ENCODE measurements at regions not wholly inside any gene's neighbourhood (a gene's known extent, or its start where the extent isn't known, plus 50 kb on each side); places are given as distances from the start of the nearest gene placed in this dataset.

DNA sequence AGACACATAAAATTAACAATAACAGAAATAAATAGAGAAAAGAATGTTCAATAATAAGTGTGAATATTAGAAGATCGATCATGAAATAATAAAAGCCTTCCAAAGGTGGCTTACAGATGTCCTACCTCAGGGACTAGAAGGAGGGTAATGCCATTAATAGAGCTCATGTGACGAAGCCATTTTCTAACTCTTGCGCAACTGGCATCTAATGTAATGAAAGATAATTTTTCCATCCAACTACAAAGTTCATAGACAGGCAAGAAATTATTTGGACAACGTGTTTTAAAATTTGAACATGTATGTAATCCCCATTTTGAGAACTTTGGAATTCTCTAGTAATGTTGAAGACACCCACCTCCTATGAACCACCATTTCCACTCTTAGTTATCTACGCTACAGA, 1394.3 kb upstream of the LRRTM3 start:
- Histone ChIP-seq H3K36me3 (no peaks in the 10 kb centered on the region), H3K4me1 (replicated peaks) (no peaks in the 10 kb centered on the region), H3K27ac (no peak overlapping the region), H3K27me3 (replicated peaks; ENCODE audit: insufficient read depth) (no peaks in the 10 kb centered on the region), H3K9me3 (no peaks in the 10 kb centered on the region), H3K4me3 (no peak overlapping the region)
- TF ChIP-seq CTCF (IDR thresholded peaks at IDR 0.05): no peak
- TF ChIP-seq POLR2A (IDR thresholded peaks at IDR 0.05): no peak
- no peak for TF ChIP-seq POLR2AphosphoS5 (IDR thresholded peaks at IDR 0.05)
- DNase-seq (ENCODE audit: low spot score): no peak
- intact Hi-C loops (cut with DNase I): no loop called here
- WGBS: 89% methylated on average over 5 of the region's 5 CpGs

GRCh38 chr10:65534771-65535170, 1391.1 kb upstream of the LRRTM3 start:
- no peak overlapping the region for H3K4me3 ChIP-seq
- intact Hi-C loops (cut with DNase I): no loop called here
- H3K36me3 ChIP-seq: no peaks in the 10 kb centered on the region
- no peaks in the 10 kb centered on the region for H3K9me3 ChIP-seq
- no peak for DNase-seq (ENCODE audit: low spot score)
- H3K4me1 ChIP-seq (replicated peaks): no peaks in the 10 kb centered on the region
- no peak overlapping the region for H3K27ac ChIP-seq
- no peaks in the 10 kb centered on the region for H3K27me3 ChIP-seq (replicated peaks; ENCODE audit: insufficient read depth)
- TF ChIP-seq POLR2A (IDR thresholded peaks at IDR 0.05) (no peak), POLR2AphosphoS5 (IDR thresholded peaks at IDR 0.05) (no peak), CTCF (IDR thresholded peaks at IDR 0.05) (no peak)
- 41% methylated on average over 2 of the region's 2 CpGs for WGBS

- intact Hi-C loops (cut with DNase I): no loop called here
- Histone ChIP-seq H3K27ac (no peak overlapping the region), H3K9me3 (no peaks in the 10 kb centered on the region), H3K27me3 (replicated peaks; ENCODE audit: insufficient read depth) (no peaks in the 10 kb centered on the region), H3K36me3 (no peaks in the 10 kb centered on the region), H3K4me3 (no peak overlapping the region), H3K4me1 (replicated peaks) (no peaks in the 10 kb centered on the region)
- WGBS: 83% methylated on average over 1 of the region's 1 CpG
- DNase-seq (ENCODE audit: low spot score): no peak
- no peak for TF ChIP-seq CTCF (IDR thresholded peaks at IDR 0.05)
- no peak for TF ChIP-seq POLR2AphosphoS5 (IDR thresholded peaks at IDR 0.05)
- no peak for TF ChIP-seq POLR2A (IDR thresholded peaks at IDR 0.05)
Observed at GRCh38 chr10:65544756-65545155, 1381.1 kb upstream of the LRRTM3 start.

- no peaks in the 10 kb centered on the region for H3K27me3 ChIP-seq (replicated peaks; ENCODE audit: insufficient read depth)
- no peaks in the 10 kb centered on the region for H3K9me3 ChIP-seq
- TF ChIP-seq POLR2A (IDR thresholded peaks at IDR 0.05): no peak
- no peak for TF ChIP-seq CTCF (IDR thresholded peaks at IDR 0.05)
- TF ChIP-seq POLR2AphosphoS5 (IDR thresholded peaks at IDR 0.05): no peak
- intact Hi-C loops (cut with DNase I): no loop called here
- no peak for DNase-seq (ENCODE audit: low spot score)
- no peaks in the 10 kb centered on the region for H3K36me3 ChIP-seq
- no peak overlapping the region for H3K4me3 ChIP-seq
- H3K27ac ChIP-seq: no peak overlapping the region
- WGBS: 67% methylated on average over 3 of the region's 3 CpGs
- H3K4me1 ChIP-seq (replicated peaks): no peaks in the 10 kb centered on the region
Observed at GRCh38 chr10:65548001-65548400, 1377.8 kb upstream of the LRRTM3 start.

GRCh38 chr10:65550761-65551160, 1375.1 kb upstream of the LRRTM3 start:
- intact Hi-C loops (cut with DNase I): no loop called here
- Histone ChIP-seq H3K9me3 (no peaks in the 10 kb centered on the region), H3K4me1 (replicated peaks) (no peaks in the 10 kb centered on the region), H3K27me3 (replicated peaks; ENCODE audit: insufficient read depth) (no peaks in the 10 kb centered on the region), H3K27ac (no peak overlapping the region), H3K36me3 (no peaks in the 10 kb centered on the region), H3K4me3 (no peak overlapping the region)
- no peak for DNase-seq (ENCODE audit: low spot score)
- no peak for TF ChIP-seq CTCF (IDR thresholded peaks at IDR 0.05)
- no peak for TF ChIP-seq POLR2A (IDR thresholded peaks at IDR 0.05)
- no peak for TF ChIP-seq POLR2AphosphoS5 (IDR thresholded peaks at IDR 0.05)
- WGBS: 74% methylated on average over 4 of the region's 4 CpGs
